SK-N-SH treated with all-trans-retinoic acid at 6 μM for 48 hours (cell line): ENCODE measurements at regions not wholly inside any gene's neighbourhood (a gene's known extent, or its start where the extent isn't known, plus 50 kb on each side); places are given as distances from the start of the nearest gene placed in this dataset.

Experiments
- ATAC-seq: fragments of 200-7000 bp; cut with Tn5 transposase; 3 replicates; pipeline ENCODE4 v1.9.1; 2020; ENCODE audit warnings: mild to moderate bottlenecking, moderate library complexity
- BACH2 ChIP-seq: fragments of 250-450 bp; sonication (Bioruptor Pico); IDR thresholded peaks from 2 replicates; pipeline ENCODE4 v1.9.0; 2021; ENCODE audit warnings: mild to moderate bottlenecking, borderline replicate concordance
- CSDC2 ChIP-seq: fragments of 250-450 bp; sonication (Bioruptor Pico); IDR thresholded peaks from 2 replicates; pipeline ENCODE4 v1.5.0; 2020; ENCODE audit warnings: mild to moderate bottlenecking, moderate library complexity
- GLIS3 ChIP-seq: fragments of 250-450 bp; sonication (Bioruptor Pico); IDR thresholded peaks from 2 replicates; pipeline ENCODE4 v1.5.0; 2020; ENCODE audit warnings: mild to moderate bottlenecking, moderate library complexity
- ISL1 ChIP-seq: fragments of 250-450 bp; sonication (Bioruptor Pico); IDR thresholded peaks from 2 replicates; pipeline ENCODE4 v2.1.2; 2022; ENCODE audit warnings: mild to moderate bottlenecking, moderate library complexity
- OSR1 ChIP-seq: fragments of 250-450 bp; sonication (Bioruptor Pico); IDR thresholded peaks from 2 replicates; pipeline ENCODE4 v1.8.0; 2022; ENCODE audit warnings: moderate library complexity, mild to moderate bottlenecking, inconsistent platforms
- PPARA ChIP-seq: fragments of 250-450 bp; sonication (Bioruptor Pico); IDR thresholded peaks from 2 replicates; pipeline ENCODE4 v1.5.0; 2020; ENCODE audit warnings: mild to moderate bottlenecking, borderline replicate concordance
- RARB ChIP-seq: fragments of 250-450 bp; sonication (Bioruptor Pico); IDR thresholded peaks from 2 replicates; pipeline ENCODE4 v1.8.0; 2021; ENCODE audit warnings: mild to moderate bottlenecking, moderate library complexity
- SNAI2 ChIP-seq: fragments of 250-450 bp; sonication (Bioruptor Pico); IDR thresholded peaks from 2 replicates; pipeline ENCODE4 v1.5.0; 2020; ENCODE audit warnings: mild to moderate bottlenecking, moderate library complexity
- TCF4 ChIP-seq: fragments of 250-450 bp; sonication (Bioruptor Pico); IDR thresholded peaks from 2 replicates; pipeline ENCODE4 v1.8.0; 2021; ENCODE audit warnings: mild to moderate bottlenecking, moderate library complexity, borderline replicate concordance
- TOX ChIP-seq: fragments of 250-450 bp; sonication (Bioruptor Pico); IDR thresholded peaks from 2 replicates; pipeline ENCODE4 v1.8.0; 2021; ENCODE audit warnings: mild to moderate bottlenecking, moderate library complexity, borderline replicate concordance
- ZC3H10 ChIP-seq: fragments of 250-450 bp; sonication (Bioruptor Pico); IDR thresholded peaks from 2 replicates; pipeline ENCODE4 v1.5.1; 2021; ENCODE audit warnings: mild to moderate bottlenecking, moderate library complexity
- ZFP3 ChIP-seq: fragments of 250-450 bp; sonication (Bioruptor Pico); IDR thresholded peaks from 2 replicates; pipeline ENCODE4 v1.5.0; 2020; ENCODE audit warnings: mild to moderate bottlenecking, moderate library complexity
- ZFP30 ChIP-seq: fragments of 450-650 bp; formaldehyde crosslinking; IDR thresholded peaks from 2 replicates; pipeline ENCODE4 v1.5.0; 2022; ENCODE audit warnings: mild to moderate bottlenecking, moderate library complexity
- ZNF565 ChIP-seq: fragments of 450-650 bp; formaldehyde crosslinking; conservative IDR thresholded peaks from 2 replicates; pipeline ENCODE4 v1.5.0; 2020; ENCODE audit warnings: low read depth, mild to moderate bottlenecking, moderate library complexity
- ZNF70 ChIP-seq: fragments of 450-650 bp; formaldehyde crosslinking; IDR thresholded peaks from 2 replicates; pipeline ENCODE4 v1.5.0; 2020; ENCODE audit warnings: mild to moderate bottlenecking, moderate library complexity
- TF ChIP-seq, protein P1 (sequence below): fragments of 250-450 bp; sonication (Bioruptor Pico); IDR thresholded peaks from 2 replicates; pipeline ENCODE4 v1.5.1; 2020; ENCODE audit warnings: low read depth, mild to moderate bottlenecking, moderate library complexity
- TF ChIP-seq, protein P2 (sequence below): fragments of 250-450 bp; sonication (Bioruptor Pico); IDR thresholded peaks from 2 replicates; pipeline ENCODE4 v1.8.0; 2020; ENCODE audit warnings: mild to moderate bottlenecking, moderate library complexity, borderline replicate concordance
- TF ChIP-seq, protein P3 (sequence below): fragments of 250-450 bp; sonication (Bioruptor Pico); IDR thresholded peaks from 2 replicates; pipeline ENCODE4 v1.5.0; 2020; ENCODE audit warnings: mild to moderate bottlenecking, moderate library complexity
- TF ChIP-seq, protein P4 (sequence below): fragments of 250-450 bp; sonication (Bioruptor Pico); IDR thresholded peaks from 2 replicates; pipeline ENCODE4 v1.5.1; 2021; ENCODE audit warnings: mild to moderate bottlenecking, moderate library complexity

DNA sequence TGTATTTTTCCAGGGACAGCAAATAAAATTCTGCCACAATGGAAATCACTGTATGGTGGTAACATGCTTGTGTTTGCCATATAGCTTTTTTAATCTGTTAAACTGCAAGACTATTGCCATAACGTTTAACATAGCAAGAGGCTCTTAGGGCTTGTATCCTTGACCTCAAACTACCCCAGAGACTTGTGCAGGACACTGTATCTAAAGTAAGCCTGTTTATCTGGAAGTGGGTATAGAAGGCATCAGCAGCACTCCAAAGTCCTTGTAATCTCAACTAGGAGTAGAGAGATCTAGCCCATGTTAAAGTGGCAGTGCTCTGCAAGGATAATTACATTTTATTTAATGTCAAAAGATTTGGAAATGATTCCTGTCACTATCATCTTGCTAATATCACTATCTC, 1424.1 kb downstream of the CDH11 start:
- no peak for ATAC-seq
- TF ChIP-seq, protein P1, sequence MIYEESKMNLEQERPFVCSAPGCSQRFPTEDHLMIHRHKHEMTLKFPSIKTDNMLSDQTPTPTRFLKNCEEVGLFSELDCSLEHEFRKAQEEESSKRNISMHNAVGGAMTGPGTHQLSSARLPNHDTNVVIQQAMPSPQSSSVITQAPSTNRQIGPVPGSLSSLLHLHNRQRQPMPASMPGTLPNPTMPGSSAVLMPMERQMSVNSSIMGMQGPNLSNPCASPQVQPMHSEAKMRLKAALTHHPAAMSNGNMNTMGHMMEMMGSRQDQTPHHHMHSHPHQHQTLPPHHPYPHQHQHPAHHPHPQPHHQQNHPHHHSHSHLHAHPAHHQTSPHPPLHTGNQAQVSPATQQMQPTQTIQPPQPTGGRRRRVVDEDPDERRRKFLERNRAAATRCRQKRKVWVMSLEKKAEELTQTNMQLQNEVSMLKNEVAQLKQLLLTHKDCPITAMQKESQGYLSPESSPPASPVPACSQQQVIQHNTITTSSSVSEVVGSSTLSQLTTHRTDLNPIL (CRISPR knock-in tag), result no peak
- TF ChIP-seq BACH2 (no peak), ZNF70 (CRISPR knock-in tag) (no peak), CSDC2 (no peak), SNAI2 (CRISPR knock-in tag) (no peak)
- TF ChIP-seq, protein P2, sequence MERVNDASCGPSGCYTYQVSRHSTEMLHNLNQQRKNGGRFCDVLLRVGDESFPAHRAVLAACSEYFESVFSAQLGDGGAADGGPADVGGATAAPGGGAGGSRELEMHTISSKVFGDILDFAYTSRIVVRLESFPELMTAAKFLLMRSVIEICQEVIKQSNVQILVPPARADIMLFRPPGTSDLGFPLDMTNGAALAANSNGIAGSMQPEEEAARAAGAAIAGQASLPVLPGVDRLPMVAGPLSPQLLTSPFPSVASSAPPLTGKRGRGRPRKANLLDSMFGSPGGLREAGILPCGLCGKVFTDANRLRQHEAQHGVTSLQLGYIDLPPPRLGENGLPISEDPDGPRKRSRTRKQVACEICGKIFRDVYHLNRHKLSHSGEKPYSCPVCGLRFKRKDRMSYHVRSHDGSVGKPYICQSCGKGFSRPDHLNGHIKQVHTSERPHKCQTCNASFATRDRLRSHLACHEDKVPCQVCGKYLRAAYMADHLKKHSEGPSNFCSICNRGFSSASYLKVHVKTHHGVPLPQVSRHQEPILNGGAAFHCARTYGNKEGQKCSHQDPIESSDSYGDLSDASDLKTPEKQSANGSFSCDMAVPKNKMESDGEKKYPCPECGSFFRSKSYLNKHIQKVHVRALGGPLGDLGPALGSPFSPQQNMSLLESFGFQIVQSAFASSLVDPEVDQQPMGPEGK, result no peak
- TF ChIP-seq, all 23 proteins: peak for 0

DNA sequence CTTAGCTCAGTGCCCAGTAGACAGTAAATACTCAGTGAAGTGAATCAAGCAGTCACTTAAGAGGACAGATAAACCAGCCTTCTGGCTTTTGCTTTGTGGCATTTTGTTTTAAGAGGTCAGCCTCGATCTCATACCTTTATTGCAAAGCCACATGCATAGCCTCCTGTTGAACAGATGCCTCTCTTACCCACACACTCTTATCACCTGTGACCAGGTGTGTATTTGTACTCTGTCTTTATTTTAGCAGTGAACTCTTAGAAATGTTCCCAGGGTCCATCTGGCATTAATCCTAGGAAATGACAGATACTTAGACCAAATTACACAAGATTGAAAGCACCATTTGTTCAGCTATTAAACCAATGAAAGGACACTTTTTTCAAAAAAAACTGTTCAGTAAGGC, 1426.5 kb downstream of the CDH11 start:
- TF ChIP-seq, protein P2, result no peak
- no peak for TF ChIP-seq ZC3H10 (CRISPR knock-in tag)
- TF ChIP-seq, all 23 proteins: peak for 0
- ATAC-seq, result no peak

DNA sequence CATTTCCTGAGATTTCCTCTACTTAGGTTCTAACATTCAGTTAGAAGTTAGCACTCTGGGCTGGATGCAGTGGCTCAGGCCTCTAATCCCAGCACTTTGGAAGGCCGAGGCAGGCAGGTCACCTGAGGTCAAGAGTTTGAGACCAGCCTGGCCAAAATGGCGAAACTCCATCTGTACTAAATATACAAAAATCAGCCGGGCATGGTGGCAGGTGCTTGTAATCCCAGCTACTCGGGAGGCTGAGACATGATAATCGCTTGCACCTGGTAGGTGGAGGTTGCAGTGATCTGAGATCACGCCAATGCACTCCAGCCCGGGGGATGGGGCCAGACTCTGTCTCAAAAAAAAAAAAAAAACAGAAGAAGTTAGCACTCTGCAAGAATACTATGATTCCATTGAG, 1430.9 kb downstream of the CDH11 start:
- TF ChIP-seq, protein P3, sequence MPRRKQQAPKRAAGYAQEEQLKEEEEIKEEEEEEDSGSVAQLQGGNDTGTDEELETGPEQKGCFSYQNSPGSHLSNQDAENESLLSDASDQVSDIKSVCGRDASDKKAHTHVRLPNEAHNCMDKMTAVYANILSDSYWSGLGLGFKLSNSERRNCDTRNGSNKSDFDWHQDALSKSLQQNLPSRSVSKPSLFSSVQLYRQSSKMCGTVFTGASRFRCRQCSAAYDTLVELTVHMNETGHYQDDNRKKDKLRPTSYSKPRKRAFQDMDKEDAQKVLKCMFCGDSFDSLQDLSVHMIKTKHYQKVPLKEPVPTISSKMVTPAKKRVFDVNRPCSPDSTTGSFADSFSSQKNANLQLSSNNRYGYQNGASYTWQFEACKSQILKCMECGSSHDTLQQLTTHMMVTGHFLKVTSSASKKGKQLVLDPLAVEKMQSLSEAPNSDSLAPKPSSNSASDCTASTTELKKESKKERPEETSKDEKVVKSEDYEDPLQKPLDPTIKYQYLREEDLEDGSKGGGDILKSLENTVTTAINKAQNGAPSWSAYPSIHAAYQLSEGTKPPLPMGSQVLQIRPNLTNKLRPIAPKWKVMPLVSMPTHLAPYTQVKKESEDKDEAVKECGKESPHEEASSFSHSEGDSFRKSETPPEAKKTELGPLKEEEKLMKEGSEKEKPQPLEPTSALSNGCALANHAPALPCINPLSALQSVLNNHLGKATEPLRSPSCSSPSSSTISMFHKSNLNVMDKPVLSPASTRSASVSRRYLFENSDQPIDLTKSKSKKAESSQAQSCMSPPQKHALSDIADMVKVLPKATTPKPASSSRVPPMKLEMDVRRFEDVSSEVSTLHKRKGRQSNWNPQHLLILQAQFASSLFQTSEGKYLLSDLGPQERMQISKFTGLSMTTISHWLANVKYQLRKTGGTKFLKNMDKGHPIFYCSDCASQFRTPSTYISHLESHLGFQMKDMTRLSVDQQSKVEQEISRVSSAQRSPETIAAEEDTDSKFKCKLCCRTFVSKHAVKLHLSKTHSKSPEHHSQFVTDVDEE, result no peak
- TF ChIP-seq, protein P4, sequence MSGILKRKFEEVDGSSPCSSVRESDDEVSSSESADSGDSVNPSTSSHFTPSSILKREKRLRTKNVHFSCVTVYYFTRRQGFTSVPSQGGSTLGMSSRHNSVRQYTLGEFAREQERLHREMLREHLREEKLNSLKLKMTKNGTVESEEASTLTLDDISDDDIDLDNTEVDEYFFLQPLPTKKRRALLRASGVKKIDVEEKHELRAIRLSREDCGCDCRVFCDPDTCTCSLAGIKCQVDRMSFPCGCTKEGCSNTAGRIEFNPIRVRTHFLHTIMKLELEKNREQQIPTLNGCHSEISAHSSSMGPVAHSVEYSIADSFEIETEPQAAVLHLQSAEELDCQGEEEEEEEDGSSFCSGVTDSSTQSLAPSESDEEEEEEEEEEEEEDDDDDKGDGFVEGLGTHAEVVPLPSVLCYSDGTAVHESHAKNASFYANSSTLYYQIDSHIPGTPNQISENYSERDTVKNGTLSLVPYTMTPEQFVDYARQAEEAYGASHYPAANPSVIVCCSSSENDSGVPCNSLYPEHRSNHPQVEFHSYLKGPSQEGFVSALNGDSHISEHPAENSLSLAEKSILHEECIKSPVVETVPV, result no peak
- TF ChIP-seq ZNF565 (CRISPR knock-in tag), result no peak
- TF ChIP-seq GLIS3, result no peak
- TF ChIP-seq BACH2, result no peak
- TF ChIP-seq OSR1 (CRISPR knock-in tag), result no peak
- TF ChIP-seq, protein P1 (CRISPR knock-in tag), result no peak
- no peak for TF ChIP-seq TOX (CRISPR knock-in tag)

DNA sequence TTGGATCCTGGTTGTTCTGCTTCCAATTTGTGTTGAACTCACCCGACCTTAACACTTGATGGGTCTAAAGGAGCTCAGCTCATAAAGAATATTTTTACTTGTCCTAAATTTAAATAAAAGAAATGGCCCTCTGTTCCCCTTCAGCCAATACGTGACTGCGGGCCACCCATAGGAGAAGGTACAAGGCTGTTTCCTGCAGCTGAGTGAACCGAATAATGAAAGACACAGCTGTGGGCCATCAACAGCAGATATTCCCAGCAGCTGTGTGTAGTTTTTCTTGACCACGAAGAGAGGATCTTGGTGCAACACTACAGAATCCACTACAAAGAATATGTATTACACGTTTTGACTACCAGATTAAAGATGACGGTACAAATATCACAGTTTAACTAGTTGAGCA, 1431.6 kb downstream of the CDH11 start:
- ATAC-seq, result no peak
- no peak for TF ChIP-seq TOX (CRISPR knock-in tag)
- no peak for TF ChIP-seq ZFP3
- TF ChIP-seq, protein P4, result no peak
- no peak for TF ChIP-seq RARB (CRISPR knock-in tag)
- TF ChIP-seq ZC3H10 (CRISPR knock-in tag), result no peak
- TF ChIP-seq ISL1 (CRISPR knock-in tag), result no peak
- TF ChIP-seq, protein P1 (CRISPR knock-in tag), result no peak
- TF ChIP-seq, protein P3, result no peak
- TF ChIP-seq ZNF565 (CRISPR knock-in tag), result no peak
- TF ChIP-seq ZNF70 (CRISPR knock-in tag), result no peak
- no peak for TF ChIP-seq PPARA
- no peak for TF ChIP-seq ZFP30
- no peak for TF ChIP-seq TCF4 (CRISPR knock-in tag)

More for the DNA sequence above, 1430.9 kb downstream of the CDH11 start:
- no peak for ATAC-seq
